ENCODE measurements at regions not wholly inside any gene's neighbourhood (a gene's known extent, or its start where the extent isn't known, plus 50 kb on each side); places are given as distances from the start of the nearest gene placed in this dataset.

DNA sequence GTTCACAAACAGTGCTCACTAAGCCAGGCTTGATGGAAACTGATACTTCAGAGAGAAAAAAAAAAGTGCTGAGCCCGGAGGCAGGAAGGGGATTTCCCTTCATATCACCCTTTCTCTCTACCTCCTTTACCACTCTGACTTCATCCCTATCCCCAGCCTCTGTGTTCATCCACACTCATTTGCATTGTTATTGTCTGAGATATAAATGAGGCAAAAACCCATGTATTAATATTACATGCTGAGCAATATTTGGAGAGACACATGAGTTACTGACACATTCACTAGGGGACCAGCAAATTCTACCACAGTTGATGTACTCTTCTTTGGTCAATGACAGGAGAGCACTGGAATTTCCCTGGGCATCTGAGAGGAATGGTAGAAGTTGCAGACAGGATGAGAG lies 175.8 kb downstream of the TNFSF18 start:
- POLR2A ChIA-PET (ENCODE audit: low non-redundant PET), result no interaction called here
- no TSS peak for BruUV-seq (replicated peaks)
- no peak overlapping the region for H3K27ac ChIP-seq (ENCODE audit: low read depth, low read length, poor library complexity, severe bottlenecking)
- no peaks in the 10 kb centered on the region for H3K36me3 ChIP-seq (ENCODE audit: insufficient read depth, low read length, poor library complexity, severe bottlenecking)
- no peak overlapping the region for H3K4me3 ChIP-seq (ENCODE audit: low read depth, low read length, poor library complexity, severe bottlenecking)
- intact Hi-C loops (cut with micrococcal nuclease; ENCODE audit: unreplicated experiment), result no loop called here
- CTCF ChIA-PET, result no interaction called here
- no peaks in the 10 kb centered on the region for H3K9me3 ChIP-seq (ENCODE audit: low read depth, low read length, poor library complexity, severe bottlenecking)
- TF ChIP-seq, protein P1, sequence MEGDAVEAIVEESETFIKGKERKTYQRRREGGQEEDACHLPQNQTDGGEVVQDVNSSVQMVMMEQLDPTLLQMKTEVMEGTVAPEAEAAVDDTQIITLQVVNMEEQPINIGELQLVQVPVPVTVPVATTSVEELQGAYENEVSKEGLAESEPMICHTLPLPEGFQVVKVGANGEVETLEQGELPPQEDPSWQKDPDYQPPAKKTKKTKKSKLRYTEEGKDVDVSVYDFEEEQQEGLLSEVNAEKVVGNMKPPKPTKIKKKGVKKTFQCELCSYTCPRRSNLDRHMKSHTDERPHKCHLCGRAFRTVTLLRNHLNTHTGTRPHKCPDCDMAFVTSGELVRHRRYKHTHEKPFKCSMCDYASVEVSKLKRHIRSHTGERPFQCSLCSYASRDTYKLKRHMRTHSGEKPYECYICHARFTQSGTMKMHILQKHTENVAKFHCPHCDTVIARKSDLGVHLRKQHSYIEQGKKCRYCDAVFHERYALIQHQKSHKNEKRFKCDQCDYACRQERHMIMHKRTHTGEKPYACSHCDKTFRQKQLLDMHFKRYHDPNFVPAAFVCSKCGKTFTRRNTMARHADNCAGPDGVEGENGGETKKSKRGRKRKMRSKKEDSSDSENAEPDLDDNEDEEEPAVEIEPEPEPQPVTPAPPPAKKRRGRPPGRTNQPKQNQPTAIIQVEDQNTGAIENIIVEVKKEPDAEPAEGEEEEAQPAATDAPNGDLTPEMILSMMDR (conservative IDR thresholded peaks at IDR 0.05; ENCODE audit: low read depth, low read length), result no peak
- no peak for TF ChIP-seq EZH2 (IDR thresholded peaks at IDR 0.05; ENCODE audit: borderline replicate concordance, low read depth, low read length, poor library complexity, severe bottlenecking)
- no peaks in the 10 kb centered on the region for H3K4me1 ChIP-seq (ENCODE audit: insufficient read depth, low read length, poor library complexity, severe bottlenecking)
- DNase-seq (ENCODE audit: low spot score), result no peak
- H3K27me3 ChIP-seq (replicated peaks; ENCODE audit: insufficient read depth, low read depth, low read length, poor library complexity), result no peaks in the 10 kb centered on the region

DNA sequence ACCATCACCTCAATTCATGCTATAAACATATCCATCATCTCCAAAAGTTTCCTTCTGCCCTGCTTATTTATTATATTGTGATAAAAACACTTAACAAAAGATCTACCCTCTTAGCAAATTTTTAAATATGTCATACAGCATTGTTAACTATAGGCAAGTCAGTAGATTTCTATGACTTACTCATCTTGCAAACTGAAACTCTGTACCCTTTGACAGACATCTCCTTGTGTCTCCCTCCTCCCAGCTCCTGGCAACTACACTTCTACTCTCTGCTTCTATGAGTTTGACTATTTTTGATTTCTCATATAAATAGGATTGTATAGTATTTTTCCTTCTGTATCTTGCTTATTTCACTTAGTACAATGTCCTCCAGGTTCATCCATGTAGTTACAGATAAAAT lies 174.8 kb downstream of the TNFSF18 start:
- Histone ChIP-seq H3K27ac (ENCODE audit: low read depth, low read length, poor library complexity, severe bottlenecking) (no peak overlapping the region), H3K4me3 (ENCODE audit: low read depth, low read length, poor library complexity, severe bottlenecking) (no peak overlapping the region), H3K27me3 (replicated peaks; ENCODE audit: insufficient read depth, low read depth, low read length, poor library complexity) (no peaks in the 10 kb centered on the region), H3K9me3 (ENCODE audit: low read depth, low read length, poor library complexity, severe bottlenecking) (no peaks in the 10 kb centered on the region), H3K36me3 (ENCODE audit: insufficient read depth, low read length, poor library complexity, severe bottlenecking) (no peaks in the 10 kb centered on the region), H3K4me1 (ENCODE audit: insufficient read depth, low read length, poor library complexity, severe bottlenecking) (no peaks in the 10 kb centered on the region)
- no peak for DNase-seq (ENCODE audit: low spot score)
- ChIA-PET POLR2A (ENCODE audit: low non-redundant PET) (no interaction called here), CTCF (no interaction called here)
- intact Hi-C loops (cut with micrococcal nuclease; ENCODE audit: unreplicated experiment), result no loop called here
- TF ChIP-seq EZH2 (IDR thresholded peaks at IDR 0.05; ENCODE audit: borderline replicate concordance, low read depth, low read length, poor library complexity, severe bottlenecking), result no peak
- TF ChIP-seq, protein P1 (conservative IDR thresholded peaks at IDR 0.05; ENCODE audit: low read depth, low read length), result no peak
- BruUV-seq (replicated peaks), result no TSS peak

DNA sequence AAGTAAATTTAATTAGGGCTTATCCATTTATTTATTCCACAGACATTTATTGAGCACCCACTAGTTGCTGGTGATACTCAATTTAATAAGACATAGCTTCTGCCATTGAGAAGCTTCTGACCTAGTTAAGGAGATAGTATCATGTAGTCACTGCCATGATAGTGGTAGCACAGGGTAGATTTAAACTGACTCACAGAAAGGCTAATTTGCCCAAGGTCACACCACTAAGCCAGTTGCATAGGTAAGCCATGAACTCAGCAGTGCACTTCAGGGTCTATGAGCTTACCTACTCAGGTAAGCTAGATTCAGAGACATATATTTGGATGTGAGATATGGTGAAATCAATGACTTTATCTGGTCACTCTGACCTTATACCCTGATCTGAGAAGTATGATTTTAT lies 168.4 kb downstream of the TNFSF18 start:
- Histone ChIP-seq H3K9me3 (ENCODE audit: low read depth, low read length, poor library complexity, severe bottlenecking) (no peaks in the 10 kb centered on the region), H3K4me3 (ENCODE audit: low read depth, low read length, poor library complexity, severe bottlenecking) (no peak overlapping the region), H3K27ac (ENCODE audit: low read depth, low read length, poor library complexity, severe bottlenecking) (no peak overlapping the region), H3K4me1 (ENCODE audit: insufficient read depth, low read length, poor library complexity, severe bottlenecking) (no peaks in the 10 kb centered on the region), H3K27me3 (replicated peaks; ENCODE audit: insufficient read depth, low read depth, low read length, poor library complexity) (no peaks in the 10 kb centered on the region), H3K36me3 (ENCODE audit: insufficient read depth, low read length, poor library complexity, severe bottlenecking) (no peaks in the 10 kb centered on the region)
- no peak for DNase-seq (ENCODE audit: low spot score)
- intact Hi-C loops (cut with micrococcal nuclease; ENCODE audit: unreplicated experiment), result no loop called here
- ChIA-PET CTCF (no interaction called here), POLR2A (ENCODE audit: low non-redundant PET) (no interaction called here)
- BruUV-seq (replicated peaks), result no TSS peak
- TF ChIP-seq, protein P1 (conservative IDR thresholded peaks at IDR 0.05; ENCODE audit: low read depth, low read length), result no peak
- no peak for TF ChIP-seq EZH2 (IDR thresholded peaks at IDR 0.05; ENCODE audit: borderline replicate concordance, low read depth, low read length, poor library complexity, severe bottlenecking)
